GM12878 (cell line): ENCODE measurements at regions not wholly inside any gene's neighbourhood (a gene's known extent, or its start where the extent isn't known, plus 50 kb on each side); places are given as distances from the start of the nearest gene placed in this dataset.
A peak's percentile ranks its signal among the peaks of the same experiment; 100 is the strongest.

Experiments
- ATAC-seq: fragments of 200-7000 bp; cut with Tn5 transposase; 3 replicates; pipeline ENCODE4 v1.9.1; 2020; ENCODE audit warnings: mild to moderate bottlenecking, moderate library complexity
- BruUV-seq: library from RNA; stranded (reverse); fragments of 400-500 nt; replicated peaks from 2 replicates; lab custom pipeline; 2021; lab: Mats Ljungman, UMichigan
- CTCF ChIA-PET: fragments of 300-600 bp; sonication (Branson Sonifier 250); formaldehyde crosslinking; extraction: SDS; loops from one replicate; lab custom pipeline; 2021; ENCODE audit warnings: inconsistent platforms; lab: Yijun Ruan, JAX
- POLR2A ChIA-PET: fragments of 350-600 bp; formaldehyde crosslinking; extraction: SDS; loops from one replicate; lab custom pipeline; 2021; ENCODE audit warnings: inconsistent platforms; lab: Charles Lee
- RAD21 ChIA-PET: fragments of 300-600 bp; sonication (Branson Sonifier 250); formaldehyde crosslinking; loops from one replicate; lab custom pipeline; 2023; ENCODE audit warnings: antibody characterized with exemption; ENCODE audit not compliant: unreplicated experiment; lab: Charles Lee
- SMC1A ChIA-PET: fragments of 300-600 bp; sonication (Branson Sonifier 250); formaldehyde crosslinking; loops from one replicate; lab custom pipeline; 2023; ENCODE audit not compliant: unreplicated experiment, uncharacterized antibody; lab: Charles Lee
- DNase-seq: peaks from one replicate; pipeline ENCODE4 v3.0.0-alpha.2; 2011; ENCODE audit warnings: low read depth, low spot score
- FAIRE-seq: peaks from 3 replicates; lab custom pipeline; 2011; peaks lifted over from hg19 to GRCh38; lab: Jason Lieb, UNC
- H2AFZ ChIP-seq: 2 replicates; pipeline ENCODE4 v1.6.0; 2011; ENCODE audit warnings: low read depth, low read length, control low read depth; ENCODE audit not compliant: control insufficient read depth
- H3K27ac ChIP-seq: 2 replicates; pipeline ENCODE4 v1.5.1; 2011; ENCODE audit warnings: control low read depth; ENCODE audit not compliant: control insufficient read depth, insufficient read depth
- H3K27me3 ChIP-seq, 2 experiments: replicated peaks in 1 of 2; 2 replicates each; pipeline versions ENCODE4 v1.6.0 to v1.6.1; 2011; ENCODE audit warnings: low read length in 1 of 2; ENCODE audit not compliant: control insufficient read depth in 2 of 2, insufficient read depth in 2 of 2
- H3K36me3 ChIP-seq, 2 experiments: 2 replicates each; pipeline ENCODE4 v1.5.1; 2011; ENCODE audit warnings: low read length in 1 of 2; ENCODE audit not compliant: control insufficient read depth in 2 of 2, insufficient read depth in 2 of 2
- H3K4me1 ChIP-seq: 2 replicates; pipeline ENCODE4 v1.6.1; 2011; ENCODE audit warnings: mild to moderate bottlenecking, low read length, moderate library complexity, mixed read lengths; ENCODE audit not compliant: control insufficient read depth, insufficient read depth
- H3K4me2 ChIP-seq: 2 replicates; pipeline ENCODE4 v1.6.0; 2011; ENCODE audit warnings: control low read depth; ENCODE audit not compliant: control insufficient read depth, insufficient read depth
- H3K4me3 ChIP-seq: fragments of 200-600 bp; sonication (generic); 2 replicates; pipeline ENCODE4 v1.5.1; 2016
- H3K79me2 ChIP-seq: 2 replicates; pipeline ENCODE4 v1.6.0; 2011; ENCODE audit warnings: low read length; ENCODE audit not compliant: control insufficient read depth, insufficient read depth
- H3K9ac ChIP-seq: 2 replicates; pipeline ENCODE4 v1.8.0; 2011; ENCODE audit warnings: low read length, control low read depth, mixed read lengths; ENCODE audit not compliant: control insufficient read depth, insufficient read depth
- H3K9me3 ChIP-seq: replicated peaks from 3 replicates; pipeline ENCODE4 v1.5.1; 2011; ENCODE audit warnings: mild to moderate bottlenecking, low read length; ENCODE audit not compliant: control insufficient read depth, insufficient read depth
- H4K20me1 ChIP-seq: 2 replicates; pipeline ENCODE4 v1.6.0; 2011; ENCODE audit not compliant: control insufficient read depth, insufficient read depth
- BHLHE40 ChIP-seq, 2 experiments: fragments of 450-650 bp in 1 of 2; IDR thresholded peaks; 2 replicates each; pipeline ENCODE4 v1.6.1; 2011 to 2017; ENCODE audit warnings: low read depth in 2 of 2, borderline replicate concordance in 1 of 2, improper control_type of control experiment in 1 of 2, low read length in 1 of 2, mild to moderate bottlenecking in 1 of 2
- CBX5 ChIP-seq: sonication (generic); IDR thresholded peaks from 2 replicates; pipeline ENCODE4 v1.6.1; 2016; ENCODE audit warnings: low read depth, moderate library complexity, mild to moderate bottlenecking, inconsistent platforms
- ETV6 ChIP-seq, 2 experiments: fragments of 450-650 bp in 1 of 2; IDR thresholded peaks in 1 of 2; conservative IDR thresholded peaks in 1 of 2; 2 replicates each; pipeline ENCODE4 v1.6.1; 2014; ENCODE audit warnings: antibody characterized with exemption in 1 of 2, borderline replicate concordance in 1 of 2, low read depth in 1 of 2, mild to moderate bottlenecking in 1 of 2, moderate library complexity in 1 of 2
- HDAC2 ChIP-seq: fragments of 200-600 bp; sonication (generic); IDR thresholded peaks from 2 replicates; pipeline ENCODE4 v1.6.1; 2017
- IRF5 ChIP-seq: fragments of 450-650 bp; IDR thresholded peaks from 2 replicates; pipeline ENCODE4 v1.6.1; 2017; ENCODE audit warnings: borderline replicate concordance
- JUNB ChIP-seq: IDR thresholded peaks from 2 replicates; pipeline ENCODE4 v1.6.1; 2016; ENCODE audit warnings: antibody characterized with exemption, mild to moderate bottlenecking
- REST ChIP-seq: IDR thresholded peaks from 2 replicates; pipeline ENCODE4 v1.6.1; 2012; ENCODE audit warnings: mild to moderate bottlenecking, low read depth, low read length
- RUNX3 ChIP-seq: IDR thresholded peaks from 2 replicates; pipeline ENCODE4 v1.6.1; 2012; ENCODE audit warnings: low read length, inconsistent platforms
- SPI1 ChIP-seq: IDR thresholded peaks from 2 replicates; pipeline ENCODE4 v1.6.1; 2011; ENCODE audit warnings: low read depth, mild to moderate bottlenecking, low read length, moderate library complexity, borderline replicate concordance; ENCODE audit not compliant: insufficient read depth
- SRF ChIP-seq, 2 experiments: IDR thresholded peaks; 2 replicates each; pipeline ENCODE4 v1.6.1; 2011; ENCODE audit warnings: low read depth in 2 of 2, low read length in 2 of 2, mild to moderate bottlenecking in 1 of 2, moderate library complexity in 1 of 2
- ZNF217 ChIP-seq: fragments of 450-650 bp; IDR thresholded peaks from 2 replicates; pipeline ENCODE4 v1.6.1; 2017; ENCODE audit warnings: antibody characterized with exemption, mild to moderate bottlenecking
- ZNF384 ChIP-seq: IDR thresholded peaks from 2 replicates; pipeline ENCODE4 v1.6.1; 2012; ENCODE audit warnings: low read depth, mild to moderate bottlenecking, low read length, improper control_type of control experiment, borderline replicate concordance
- ZNF622 ChIP-seq: fragments of 450-650 bp; IDR thresholded peaks from 2 replicates; pipeline ENCODE4 v1.6.1; 2017; ENCODE audit warnings: mild to moderate bottlenecking, inconsistent platforms
- WGBS: methylation state at CpG from one replicate; pipeline ENCODE4 v1.1.6; 2016; ENCODE audit warnings: low lambda C conversion rate; ENCODE audit not compliant: insufficient replicate concordance, insufficient coverage; ENCODE audit errors: missing lambda C conversion rate; 5-methylcytosine and 5-hydroxymethylcytosine counted together
- in situ Hi-C: fragments of 300-500 bp; cut with MboI; formaldehyde crosslinking; loops from 9 replicates; pipeline ENCODE4 v1.14.3; 2018; ENCODE audit warnings: mixed read lengths
- intact Hi-C: fragments of 100-400 bp; cut with micrococcal nuclease; formaldehyde crosslinking; loops from one replicate; pipeline ENCODE4 v1.14.2; 2022; ENCODE audit not compliant: unreplicated experiment
- TF ChIP-seq, protein P1 (sequence below): fragments of 450-650 bp; IDR thresholded peaks from 2 replicates; pipeline ENCODE4 v1.6.1; 2017; ENCODE audit warnings: mild to moderate bottlenecking, moderate library complexity
- TF ChIP-seq, protein P2 (sequence below): IDR thresholded peaks from 2 replicates; pipeline ENCODE4 v1.6.1; 2012; ENCODE audit warnings: low read depth, low read length, improper control_type of control experiment

- ATAC-seq: peak; percentile 34
- Histone ChIP-seq H4K20me1 (no peaks in the 10 kb centered on the region), H3K27ac (no peak overlapping the region), H3K9ac (no peak overlapping the region), H3K36me3 (no peaks in the 10 kb centered on the region), H2AFZ (no peak overlapping the region), H3K4me1 (no peaks in the 10 kb centered on the region), H3K27me3 (no peaks in the 10 kb centered on the region), H3K4me2 (no peak overlapping the region), H3K9me3 (no peaks in the 10 kb centered on the region), H3K4me3 (no peak overlapping the region), H3K79me2 (no peaks in the 10 kb centered on the region)
- SMC1A ChIA-PET: no interaction called here
- RAD21 ChIA-PET: no interaction called here
- 0% methylated on average over 3 of the region's 3 CpGs for WGBS
- POLR2A ChIA-PET: no interaction called here
- FAIRE-seq: no peak
- in situ Hi-C loops (no loop called here), intact Hi-C loops (no loop called here)
- no peak for DNase-seq
- BruUV-seq: no TSS peak
- CTCF ChIA-PET: no interaction called here
- no peak for TF ChIP-seq IRF5
- TF ChIP-seq, protein P1, sequence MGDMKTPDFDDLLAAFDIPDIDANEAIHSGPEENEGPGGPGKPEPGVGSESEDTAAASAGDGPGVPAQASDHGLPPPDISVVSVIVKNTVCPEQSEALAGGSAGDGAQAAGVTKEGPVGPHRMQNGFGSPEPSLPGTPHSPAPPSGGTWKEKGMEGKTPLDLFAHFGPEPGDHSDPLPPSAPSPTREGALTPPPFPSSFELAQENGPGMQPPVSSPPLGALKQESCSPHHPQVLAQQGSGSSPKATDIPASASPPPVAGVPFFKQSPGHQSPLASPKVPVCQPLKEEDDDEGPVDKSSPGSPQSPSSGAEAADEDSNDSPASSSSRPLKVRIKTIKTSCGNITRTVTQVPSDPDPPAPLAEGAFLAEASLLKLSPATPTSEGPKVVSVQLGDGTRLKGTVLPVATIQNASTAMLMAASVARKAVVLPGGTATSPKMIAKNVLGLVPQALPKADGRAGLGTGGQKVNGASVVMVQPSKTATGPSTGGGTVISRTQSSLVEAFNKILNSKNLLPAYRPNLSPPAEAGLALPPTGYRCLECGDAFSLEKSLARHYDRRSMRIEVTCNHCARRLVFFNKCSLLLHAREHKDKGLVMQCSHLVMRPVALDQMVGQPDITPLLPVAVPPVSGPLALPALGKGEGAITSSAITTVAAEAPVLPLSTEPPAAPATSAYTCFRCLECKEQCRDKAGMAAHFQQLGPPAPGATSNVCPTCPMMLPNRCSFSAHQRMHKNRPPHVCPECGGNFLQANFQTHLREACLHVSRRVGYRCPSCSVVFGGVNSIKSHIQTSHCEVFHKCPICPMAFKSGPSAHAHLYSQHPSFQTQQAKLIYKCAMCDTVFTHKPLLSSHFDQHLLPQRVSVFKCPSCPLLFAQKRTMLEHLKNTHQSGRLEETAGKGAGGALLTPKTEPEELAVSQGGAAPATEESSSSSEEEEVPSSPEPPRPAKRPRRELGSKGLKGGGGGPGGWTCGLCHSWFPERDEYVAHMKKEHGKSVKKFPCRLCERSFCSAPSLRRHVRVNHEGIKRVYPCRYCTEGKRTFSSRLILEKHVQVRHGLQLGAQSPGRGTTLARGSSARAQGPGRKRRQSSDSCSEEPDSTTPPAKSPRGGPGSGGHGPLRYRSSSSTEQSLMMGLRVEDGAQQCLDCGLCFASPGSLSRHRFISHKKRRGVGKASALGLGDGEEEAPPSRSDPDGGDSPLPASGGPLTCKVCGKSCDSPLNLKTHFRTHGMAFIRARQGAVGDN: no peak
- TF ChIP-seq SRF (IDR thresholded peaks at IDR 0.05; ENCODE audit: low read depth in 2 of 2, low read length in 2 of 2): no peak
- no peak for TF ChIP-seq ZNF622
- TF ChIP-seq JUNB: peak; percentile 24; the same call in 1 of the 2 replicates
- TF ChIP-seq, protein P2, sequence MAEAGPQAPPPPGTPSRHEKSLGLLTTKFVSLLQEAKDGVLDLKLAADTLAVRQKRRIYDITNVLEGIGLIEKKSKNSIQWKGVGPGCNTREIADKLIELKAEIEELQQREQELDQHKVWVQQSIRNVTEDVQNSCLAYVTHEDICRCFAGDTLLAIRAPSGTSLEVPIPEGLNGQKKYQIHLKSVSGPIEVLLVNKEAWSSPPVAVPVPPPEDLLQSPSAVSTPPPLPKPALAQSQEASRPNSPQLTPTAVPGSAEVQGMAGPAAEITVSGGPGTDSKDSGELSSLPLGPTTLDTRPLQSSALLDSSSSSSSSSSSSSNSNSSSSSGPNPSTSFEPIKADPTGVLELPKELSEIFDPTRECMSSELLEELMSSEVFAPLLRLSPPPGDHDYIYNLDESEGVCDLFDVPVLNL: no peak
- no peak for TF ChIP-seq ZNF217
- no peak for TF ChIP-seq SPI1
- peak; percentile 26; the same call in 1 of the 2 replicates for TF ChIP-seq RUNX3
- no peak for TF ChIP-seq ZNF384
- no peak for TF ChIP-seq HDAC2
- TF ChIP-seq CBX5: no peak
- 0 out of 4 replicates have a peak, but pooled peaks of 1 of the 2 experiments have one; percentile 16 for TF ChIP-seq ETV6 (conservative IDR thresholded peaks at IDR 0.05 in 1 of 2, IDR thresholded peaks at IDR 0.05 in 1 of 2; ENCODE audit: borderline replicate concordance in 1 of 2, low read depth in 1 of 2)
- TF ChIP-seq BHLHE40 (IDR thresholded peaks at IDR 0.05; ENCODE audit: borderline replicate concordance in 1 of 2, low read depth in 2 of 2, low read length in 1 of 2): no peak
- no peak for TF ChIP-seq REST
Measured at GRCh38 chr7:85471740-85472139, 284.9 kb upstream of the SEMA3D start.
